ENCODE measurements at regions not wholly inside any gene's neighbourhood (a gene's known extent, or its start where the extent isn't known, plus 50 kb on each side); places are given as distances from the start of the nearest gene placed in this dataset.

- TF ChIP-seq CTCF (IDR thresholded peaks at IDR 0.05 in 8 of 11, conservative IDR thresholded peaks at IDR 0.05 in 3 of 11) (no peak), POLR2A (IDR thresholded peaks at IDR 0.05) (no peak), POLR2AphosphoS5 (IDR thresholded peaks at IDR 0.05) (no peak)
Measured at GRCh38 chr3:66948041-66948440, 50.1 kb upstream of the KBTBD8 start.

All from spleen (tissue), 7 donors.